ENCODE measurements at regions not wholly inside any gene's neighbourhood (a gene's known extent, or its start where the extent isn't known, plus 50 kb on each side); places are given as distances from the start of the nearest gene placed in this dataset.
"Not testable (repeated sequence)": the region's sequence is repeated elsewhere in the genome, so short reads cannot be mapped to it uniquely, and the experiment has no call there.

DNA sequence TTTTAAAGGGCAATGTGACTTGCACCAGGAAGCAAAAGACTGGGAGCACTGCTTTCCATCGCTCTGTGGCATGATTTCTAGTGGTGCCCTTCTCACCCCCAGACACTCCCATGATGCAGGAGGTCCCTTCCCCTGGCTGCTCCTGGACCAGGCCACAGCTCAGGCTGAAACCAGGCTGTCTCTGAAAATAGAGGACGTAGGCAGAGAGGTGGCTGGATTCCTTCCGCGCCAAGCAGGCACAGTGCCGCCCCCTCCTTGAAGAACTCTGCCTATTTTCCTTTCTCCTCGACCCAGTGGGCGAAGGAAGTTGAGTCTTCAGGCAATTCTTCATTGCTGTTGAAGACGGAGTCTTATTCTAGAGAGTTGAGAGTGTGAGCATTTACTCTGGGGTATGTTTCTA is 489.4 kb upstream of the TBL1XR1 start:
- no peak for DNase-seq

DNA sequence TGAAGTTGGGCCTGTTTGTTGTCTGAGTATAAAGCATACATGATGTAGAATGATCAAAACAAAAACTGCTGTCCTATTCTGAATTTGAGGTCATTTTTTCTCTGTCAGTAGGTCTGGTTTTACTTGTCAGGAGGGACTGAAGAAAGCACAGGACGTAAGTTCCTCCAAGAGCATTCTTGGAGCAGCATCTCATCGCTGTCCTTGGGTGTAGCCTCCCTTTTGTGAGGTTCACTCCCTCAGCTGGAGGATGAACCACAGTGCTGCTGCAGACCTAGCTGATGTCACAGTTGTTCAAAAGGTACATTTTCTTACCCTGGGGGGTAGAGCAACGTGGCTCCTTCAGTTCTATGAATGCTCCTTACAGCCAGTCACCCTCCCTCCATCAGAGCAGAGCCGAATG is 490.0 kb upstream of the TBL1XR1 start:
- no peak for DNase-seq

DNA sequence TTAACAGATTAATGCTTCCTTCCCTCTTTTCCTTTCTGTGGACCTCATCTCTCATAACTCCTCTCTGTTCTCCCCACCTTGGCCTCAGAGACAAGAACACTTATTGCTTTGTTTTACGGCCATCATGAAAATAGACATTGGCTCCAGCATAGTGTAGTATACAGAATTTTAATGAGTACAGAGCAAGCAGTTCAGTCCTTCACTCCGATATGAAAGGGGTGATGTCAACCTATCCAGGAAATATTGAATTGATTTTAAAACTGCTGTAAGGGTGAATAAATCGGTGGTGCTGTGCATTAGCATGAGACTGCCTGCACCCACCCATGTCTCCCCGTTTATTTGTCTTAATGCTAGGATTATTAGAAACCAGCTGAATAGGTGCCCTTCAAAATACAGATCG is 490.9 kb upstream of the TBL1XR1 start:
- no peak for DNase-seq

DNA sequence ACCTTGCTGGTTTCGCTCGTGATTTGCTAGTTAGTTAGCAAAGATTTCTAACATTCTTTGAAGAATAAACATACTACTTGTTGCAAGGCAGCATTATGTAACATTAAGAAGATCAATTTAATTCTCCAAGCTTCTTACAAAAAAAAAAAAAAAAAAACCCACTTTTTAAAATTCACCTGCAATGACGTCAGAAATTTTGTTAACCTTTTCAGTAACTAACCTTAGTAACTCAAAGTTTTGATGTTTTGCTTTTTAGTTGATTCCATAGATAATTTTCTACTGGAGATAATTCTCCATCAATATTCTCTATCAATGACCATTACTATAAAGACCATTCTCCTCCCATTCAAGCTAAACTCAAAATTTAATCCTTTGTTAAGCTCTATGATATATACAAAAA is 491.8 kb upstream of the TBL1XR1 start:
- no peak for DNase-seq

DNA sequence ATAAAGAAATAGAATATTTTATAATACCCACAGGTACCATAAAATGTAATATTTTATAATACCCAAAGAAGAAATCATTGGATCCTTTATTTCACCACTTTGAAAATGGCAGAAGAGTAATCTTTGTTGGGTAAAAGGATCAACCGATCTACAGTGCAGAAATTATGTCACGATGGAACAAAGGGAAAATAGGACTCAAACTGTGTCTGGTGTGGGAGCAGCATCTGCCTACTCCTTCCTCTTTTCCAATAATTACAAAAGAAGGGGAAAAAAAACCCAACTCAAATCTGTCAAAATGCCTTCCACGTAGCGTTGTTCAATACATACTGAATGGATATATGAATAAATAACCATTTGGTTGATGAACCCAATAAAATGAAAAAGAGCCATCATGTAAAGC is 492.6 kb upstream of the TBL1XR1 start:
- DNase-seq, result no peak

DNA sequence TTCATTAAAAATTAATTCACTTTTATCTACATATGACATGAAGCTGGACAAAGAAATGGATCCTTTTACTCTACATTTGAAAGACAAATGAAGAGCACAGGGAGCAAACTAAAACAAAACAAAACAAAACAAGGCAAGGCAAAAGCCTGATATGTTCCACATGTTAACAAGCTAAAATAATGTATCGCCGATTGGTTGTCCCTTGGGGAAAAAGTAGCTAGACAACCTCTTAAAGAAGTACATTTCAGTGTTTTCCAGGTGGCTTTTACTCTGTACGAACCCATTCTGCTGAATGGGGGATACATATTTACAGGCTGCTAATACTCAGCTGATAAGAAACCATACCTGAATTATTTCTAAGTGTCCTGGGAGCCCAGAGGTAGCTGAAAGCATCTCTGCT is 493.0 kb upstream of the TBL1XR1 start:
- DNase-seq, result no peak

DNA sequence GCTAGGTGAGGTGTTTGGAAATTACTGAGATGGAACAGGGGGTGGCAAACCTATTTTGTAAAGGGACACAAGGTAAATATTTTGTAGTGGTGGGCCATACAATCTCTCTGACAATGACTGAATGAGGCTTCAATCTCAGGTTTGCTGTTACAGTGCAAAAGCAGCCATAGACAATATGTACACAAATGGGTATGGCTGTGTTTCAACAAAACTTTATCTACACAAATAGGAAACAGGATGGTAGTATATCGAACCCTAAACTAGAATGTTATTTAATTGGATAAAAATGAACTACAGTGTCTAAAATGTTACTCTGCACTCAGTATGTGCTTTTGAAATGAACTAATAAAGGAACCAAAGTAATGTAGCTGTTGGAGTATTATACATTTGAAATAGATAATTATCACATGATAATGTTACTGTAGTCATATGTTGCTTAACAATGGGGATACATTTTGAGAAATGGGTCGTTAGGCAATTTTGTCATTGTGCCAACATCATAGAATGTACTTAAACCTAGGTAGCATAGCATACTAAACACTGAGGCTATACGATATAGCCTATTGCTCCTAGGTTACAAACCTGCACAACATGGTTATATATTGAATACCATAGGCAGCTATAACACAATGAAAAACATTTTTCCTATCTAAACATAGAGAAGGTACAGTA is 495.2 kb upstream of the TBL1XR1 start:
- no peak for DNase-seq

DNA sequence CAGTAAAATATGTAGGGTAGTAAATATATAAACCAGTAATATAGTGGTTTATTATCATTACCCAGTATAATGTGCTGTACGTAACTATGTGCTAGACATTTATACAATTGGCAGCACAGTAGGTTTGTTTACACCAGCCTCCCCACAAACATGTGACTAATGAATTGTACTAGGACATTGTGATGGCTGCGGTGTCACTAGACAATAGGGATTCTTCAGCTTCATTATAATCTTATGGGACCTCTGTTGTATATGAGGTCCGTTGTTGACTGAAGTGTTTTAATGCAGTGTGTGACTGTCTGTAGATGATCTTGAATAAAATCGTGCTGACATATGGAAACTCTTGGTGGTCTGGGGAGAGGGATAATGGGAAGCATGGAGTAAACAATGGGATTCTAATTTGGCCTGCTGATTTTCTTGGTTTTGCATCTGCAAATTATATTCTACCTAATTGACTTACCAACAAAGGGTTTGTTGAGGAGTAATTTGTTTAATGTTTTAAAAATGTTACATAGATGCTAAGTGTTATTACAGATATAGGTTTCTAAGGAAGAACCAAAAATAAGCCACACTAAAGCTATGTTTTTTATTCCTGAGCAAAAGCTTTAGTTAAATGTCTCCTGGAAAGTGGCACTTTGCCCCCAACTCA is 496.5 kb upstream of the TBL1XR1 start:
- DNase-seq, result peak; percentile 51

DNA sequence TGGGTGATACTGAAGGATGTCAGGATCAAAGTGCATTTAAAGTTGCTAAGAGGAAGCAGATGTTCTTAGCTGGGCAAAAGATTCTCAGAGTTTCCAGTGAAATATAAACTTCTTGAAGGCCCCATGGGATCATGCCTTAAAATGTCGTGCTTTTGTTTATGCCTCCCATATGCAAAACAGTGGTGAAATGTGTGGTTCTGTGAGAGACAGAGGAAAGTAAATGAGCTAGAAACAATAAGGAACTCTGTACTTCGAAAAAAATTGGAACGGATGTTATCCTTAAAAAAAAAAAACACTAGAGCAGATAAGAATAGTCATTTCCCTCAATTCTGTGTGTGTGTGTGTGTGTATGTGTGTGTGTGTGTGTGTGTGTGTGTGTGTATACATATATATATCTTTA is 497.0 kb upstream of the TBL1XR1 start:
- DNase-seq, result no peak

DNA sequence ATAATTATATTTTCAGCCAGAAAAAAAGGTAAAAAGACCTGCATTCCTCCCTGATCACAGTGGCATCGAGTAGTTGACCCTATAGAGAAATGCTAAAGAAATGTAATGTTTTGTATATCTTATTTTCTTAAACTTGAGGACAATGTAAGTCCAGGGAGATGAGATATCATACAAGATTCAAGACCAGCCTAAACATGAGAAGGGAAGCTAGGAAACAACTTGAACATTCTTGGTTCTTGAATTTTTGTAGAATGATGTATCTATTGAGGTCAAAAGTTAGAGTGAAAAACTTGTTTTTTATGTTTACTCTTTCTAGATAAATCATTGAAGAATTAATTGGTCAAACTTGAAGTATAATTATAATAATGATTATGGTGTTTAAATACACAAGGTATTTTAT is 497.7 kb upstream of the TBL1XR1 start:
- DNase-seq, result no peak

DNA sequence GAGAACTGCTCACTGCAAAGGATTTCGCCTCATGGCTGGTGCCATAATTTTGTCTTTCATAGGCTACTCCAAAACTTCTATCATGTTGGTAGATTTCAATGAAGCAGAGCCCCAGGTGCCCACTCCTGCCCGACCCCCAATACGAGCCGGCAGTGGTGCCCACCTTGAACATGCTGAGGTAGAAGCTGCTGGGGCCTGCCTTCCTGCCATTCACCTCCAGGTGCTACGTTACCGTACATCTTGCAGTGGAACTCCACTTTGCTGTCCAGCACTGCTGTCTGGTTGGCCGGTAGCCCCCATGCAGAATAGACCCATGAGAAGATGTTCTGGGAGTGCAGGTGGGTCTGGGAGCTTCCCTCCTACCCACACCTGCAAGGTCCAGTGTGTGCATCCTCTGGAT is 502.8 kb upstream of the TBL1XR1 start:
- no peak for DNase-seq

DNA sequence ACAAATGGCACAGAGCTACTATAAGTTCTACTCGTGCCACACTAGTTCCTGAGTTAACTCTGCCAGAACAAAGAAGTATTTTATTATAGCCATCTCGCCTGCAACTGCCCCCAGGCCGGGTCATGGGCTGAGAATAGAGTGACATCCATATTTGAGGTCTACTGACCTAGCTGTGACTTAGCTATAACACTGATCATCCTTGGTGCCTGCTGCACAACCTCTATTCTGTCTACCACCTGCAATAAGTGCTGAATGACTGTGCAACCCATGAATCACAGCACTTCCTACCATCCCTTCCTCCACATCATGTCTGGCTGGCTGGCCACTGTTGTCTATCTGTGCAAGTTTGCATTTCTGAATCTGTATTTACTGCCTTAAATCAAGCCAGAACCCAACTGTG is 506.5 kb upstream of the TBL1XR1 start:
- no peak for DNase-seq

DNA sequence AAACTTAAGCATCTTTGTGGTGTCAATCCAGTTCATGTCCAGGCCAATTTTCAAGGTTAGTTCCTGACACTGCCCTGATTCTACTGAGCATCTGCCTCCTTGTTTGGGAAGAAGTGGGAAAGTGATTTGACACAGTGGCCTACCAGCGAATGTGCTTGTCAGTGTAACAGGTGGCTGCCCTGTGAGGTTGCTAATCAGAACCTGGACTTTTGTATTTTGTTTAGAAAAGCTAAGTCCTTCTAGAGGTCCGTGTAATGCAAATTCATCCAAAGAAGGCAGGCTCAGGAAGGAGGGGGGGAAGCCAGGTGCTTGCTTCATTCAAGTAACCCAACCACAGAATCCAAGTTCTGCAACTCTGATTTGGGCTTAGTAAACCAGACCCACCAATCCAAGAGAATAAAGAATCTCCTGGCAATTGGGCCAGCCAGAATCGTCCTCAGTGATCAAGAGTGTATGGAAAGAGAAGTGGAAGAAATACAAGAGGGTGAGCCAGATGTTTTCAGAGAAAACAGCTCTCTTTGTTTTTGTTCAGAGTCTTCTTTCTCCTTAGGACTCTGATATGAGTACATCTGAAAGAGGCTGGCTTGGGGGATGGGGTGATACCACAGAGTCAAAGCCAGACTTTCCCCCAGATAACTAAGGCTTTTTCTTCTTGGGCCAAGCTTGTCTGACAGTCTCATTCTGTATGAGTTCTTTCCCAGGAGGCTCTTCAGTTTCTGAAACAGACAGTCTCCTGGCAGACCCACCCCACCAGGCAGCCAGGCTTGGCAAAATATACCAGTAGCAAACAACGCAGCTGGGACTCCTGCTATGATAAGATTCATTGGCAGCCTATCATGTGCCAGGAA is 508.9 kb upstream of the TBL1XR1 start:
- no peak for DNase-seq

DNA sequence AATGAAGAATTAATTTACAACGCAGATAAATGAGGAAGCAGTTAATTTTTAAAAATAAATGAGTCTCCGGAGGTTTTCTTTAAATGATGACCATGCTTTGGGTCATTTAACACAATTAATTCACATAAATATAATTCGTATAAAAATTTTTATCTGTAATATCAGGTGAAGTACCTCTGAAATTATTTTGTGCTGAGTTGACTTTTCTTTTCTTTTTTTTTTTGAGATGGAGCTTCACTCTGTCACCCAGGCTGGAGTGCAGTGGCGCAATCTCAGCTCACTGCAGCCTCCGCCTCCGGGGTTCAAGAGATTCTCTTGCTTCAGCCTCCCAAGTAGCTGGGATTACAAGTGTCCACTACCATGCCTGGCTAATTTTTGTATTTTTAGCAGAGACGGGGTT is 512.2 kb upstream of the TBL1XR1 start:
- not testable (repeated sequence) for DNase-seq

DNA sequence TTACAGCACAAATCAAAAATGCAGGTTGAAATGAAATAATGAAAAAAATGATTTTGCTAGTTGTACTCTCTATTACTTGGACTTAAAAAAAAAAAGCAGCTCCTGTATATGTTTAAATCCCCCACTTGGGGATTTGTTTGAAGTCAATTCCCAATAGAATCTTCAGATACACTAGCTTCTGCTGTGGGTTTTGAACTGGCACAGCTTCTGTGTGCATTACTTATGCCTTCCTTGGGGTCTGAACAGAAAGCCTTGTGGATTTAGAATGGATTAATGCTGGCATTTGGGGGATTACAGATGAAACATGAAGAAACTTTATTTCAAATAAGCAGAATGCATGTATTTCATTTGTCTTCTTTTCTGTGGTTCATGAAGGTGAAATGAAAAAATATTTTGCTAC is 513.2 kb upstream of the TBL1XR1 start:
- no peak for DNase-seq

DNA sequence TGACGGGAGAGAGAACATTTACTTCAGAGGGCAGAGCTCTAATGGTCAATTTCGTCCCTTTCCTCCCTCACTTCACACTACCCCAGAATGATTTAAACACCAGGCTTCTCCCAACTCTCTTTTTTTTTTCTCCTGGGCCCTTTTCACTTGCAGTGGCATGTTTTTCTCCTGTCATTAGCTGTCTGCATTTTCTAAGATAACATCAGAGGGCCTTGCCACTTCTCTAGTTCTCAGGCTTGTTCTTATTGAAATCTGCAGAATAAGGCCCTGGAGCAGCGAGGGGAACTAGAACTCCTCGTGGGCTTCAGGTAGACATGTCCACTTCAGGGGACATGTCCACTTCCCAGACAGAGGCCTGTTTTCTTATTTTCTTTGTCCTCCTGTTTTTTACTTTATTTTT is 514.4 kb upstream of the TBL1XR1 start:
- DNase-seq, result no peak

DNA sequence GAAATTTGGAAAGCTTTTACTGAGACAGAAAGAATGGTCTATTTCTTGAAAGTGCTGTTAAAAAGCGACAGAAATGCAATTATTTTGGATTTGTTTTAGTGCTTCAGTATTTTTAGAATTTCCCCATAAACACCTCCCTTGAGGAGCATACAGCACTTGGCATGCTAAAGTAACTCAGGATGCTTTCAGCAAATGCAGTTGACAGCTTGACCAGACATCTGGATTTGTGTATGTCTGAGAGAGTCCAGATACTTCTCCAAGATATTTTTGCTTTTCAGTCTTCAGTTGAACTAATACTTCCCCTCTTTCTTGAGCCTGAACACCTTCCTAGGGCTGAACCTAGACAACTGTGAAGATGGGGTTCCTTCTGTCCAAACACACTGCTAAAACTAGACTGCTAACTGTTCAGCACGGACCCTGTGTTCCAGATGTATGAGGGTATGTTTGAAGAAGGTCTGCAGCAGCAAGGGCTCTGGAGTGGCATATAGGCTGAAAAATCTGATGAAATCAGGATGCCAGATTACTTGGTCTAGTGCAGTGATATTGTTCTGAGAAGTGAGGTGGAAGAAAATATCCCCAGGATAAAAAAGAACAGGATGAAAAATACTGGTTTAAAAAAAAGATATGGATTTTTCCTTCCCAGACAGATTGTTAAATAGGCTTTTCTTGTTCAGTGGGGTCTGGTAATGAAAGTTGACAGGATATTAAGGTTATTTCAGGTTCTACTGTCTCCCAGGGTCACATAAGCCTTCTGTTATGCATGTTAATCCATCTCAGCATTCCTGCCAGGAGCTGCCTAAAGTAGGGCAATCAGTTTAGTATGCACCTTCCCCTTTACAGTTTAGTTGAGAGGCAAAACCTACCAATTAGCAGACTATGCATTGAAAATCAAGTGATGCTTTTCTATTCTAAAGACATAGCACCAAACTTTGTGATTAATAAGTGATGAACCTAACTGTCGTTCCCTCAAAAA is 516.9 kb upstream of the TBL1XR1 start:
- DNase-seq, result no peak

DNA sequence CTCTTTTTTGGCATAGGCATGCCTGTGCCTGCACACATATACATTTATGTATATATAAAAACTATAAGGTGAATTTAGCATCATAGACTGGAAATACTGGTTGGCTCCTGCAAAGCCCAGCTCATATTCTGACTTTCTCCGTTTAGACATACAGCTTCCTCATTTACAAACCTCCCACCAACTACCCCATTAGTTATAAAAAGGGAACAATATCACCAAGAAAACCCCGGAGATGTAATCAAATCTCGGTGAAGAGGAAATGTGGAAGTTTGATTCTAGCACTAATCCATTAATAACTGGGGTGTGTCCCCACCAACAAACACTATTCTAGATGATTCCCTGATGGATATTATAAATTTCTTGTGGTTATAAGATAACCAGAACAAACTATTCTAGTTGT is 517.7 kb upstream of the TBL1XR1 start:
- no peak for DNase-seq

DNA sequence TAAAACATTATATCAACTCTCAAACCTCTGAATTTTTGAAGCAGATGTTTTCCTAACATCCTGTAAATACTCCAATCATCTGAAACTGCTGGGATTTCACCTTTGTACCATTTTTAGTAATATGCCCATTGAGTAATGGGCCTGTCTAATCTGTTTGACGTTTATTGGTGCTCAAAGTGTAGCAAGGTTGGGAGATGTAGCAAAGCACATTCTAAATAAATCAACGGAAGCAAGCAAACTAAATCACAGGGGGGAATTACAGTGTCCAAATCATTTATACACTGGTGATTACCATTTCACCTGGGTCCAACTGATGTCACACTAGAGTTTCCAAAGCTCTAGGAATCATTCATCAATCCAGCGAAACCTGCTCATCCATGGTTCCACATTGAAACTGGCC is 518.7 kb upstream of the TBL1XR1 start:
- DNase-seq, result no peak

DNA sequence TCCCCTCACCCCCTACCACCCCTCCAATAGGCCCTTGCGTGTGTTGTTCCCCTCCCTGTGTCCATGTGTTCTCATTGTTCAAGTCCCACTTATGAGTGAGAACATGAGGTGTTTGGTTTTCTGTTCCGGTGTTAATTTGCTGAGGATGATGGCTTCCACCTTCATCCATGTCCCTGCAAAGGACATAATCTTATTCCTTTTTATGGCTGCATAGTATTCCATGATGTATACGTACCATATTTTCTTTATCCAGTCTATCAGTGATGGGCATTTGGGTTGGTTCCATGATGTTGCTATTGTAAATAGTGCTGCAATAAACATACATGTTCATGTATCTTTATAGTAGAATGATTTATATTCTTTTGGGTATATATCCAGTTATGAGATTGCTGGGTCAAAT is 523.6 kb upstream of the TBL1XR1 start:
- DNase-seq, result not testable (repeated sequence)

DNA sequence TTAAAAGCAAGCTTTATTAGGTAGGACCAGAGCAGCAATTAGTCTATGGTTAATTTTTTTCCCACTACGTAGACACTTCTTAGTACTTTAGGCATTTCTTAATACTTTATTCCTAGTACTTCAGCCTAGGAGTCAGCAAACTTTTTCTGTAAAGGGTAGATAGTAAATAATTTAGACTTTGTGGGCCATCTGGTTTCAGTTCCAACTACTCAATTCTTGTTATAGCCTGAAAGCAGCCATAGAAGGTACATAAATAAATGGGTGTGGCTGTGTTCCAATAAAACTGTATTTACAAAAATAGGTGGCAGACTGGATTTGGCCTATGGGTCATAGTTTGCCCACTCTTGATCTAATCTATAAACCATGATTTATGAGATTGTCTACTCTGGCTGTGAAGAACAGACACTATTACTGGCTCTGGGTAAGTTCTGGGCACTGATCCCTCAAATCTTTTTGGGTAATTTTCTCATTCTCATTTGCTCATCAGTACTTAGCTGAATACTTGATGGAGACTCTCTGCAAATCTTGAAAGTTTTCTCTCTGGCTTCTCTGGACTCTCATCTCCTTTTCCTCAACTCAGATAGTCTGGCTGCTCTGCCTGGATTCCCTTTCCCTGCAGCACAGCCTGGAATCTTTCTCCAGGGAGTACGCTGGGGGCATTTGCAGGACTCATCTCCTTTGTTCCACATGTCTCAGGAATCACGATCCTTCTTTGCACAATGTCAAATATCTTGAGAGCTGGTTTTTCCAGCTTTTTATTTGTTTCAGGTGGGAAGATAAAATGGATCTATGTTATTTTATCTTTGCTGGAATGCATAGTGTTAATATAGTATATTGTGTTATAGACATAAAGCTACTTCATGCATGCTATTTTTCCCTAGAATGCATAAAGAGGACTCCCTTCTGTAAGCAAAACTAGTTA is 524.8 kb upstream of the TBL1XR1 start:
- DNase-seq, result no peak

All from NCI-H146 (cell line).